ENCODE measurements at regions not wholly inside any gene's neighbourhood (a gene's known extent, or its start where the extent isn't known, plus 50 kb on each side); places are given as distances from the start of the nearest gene placed in this dataset.

DNA sequence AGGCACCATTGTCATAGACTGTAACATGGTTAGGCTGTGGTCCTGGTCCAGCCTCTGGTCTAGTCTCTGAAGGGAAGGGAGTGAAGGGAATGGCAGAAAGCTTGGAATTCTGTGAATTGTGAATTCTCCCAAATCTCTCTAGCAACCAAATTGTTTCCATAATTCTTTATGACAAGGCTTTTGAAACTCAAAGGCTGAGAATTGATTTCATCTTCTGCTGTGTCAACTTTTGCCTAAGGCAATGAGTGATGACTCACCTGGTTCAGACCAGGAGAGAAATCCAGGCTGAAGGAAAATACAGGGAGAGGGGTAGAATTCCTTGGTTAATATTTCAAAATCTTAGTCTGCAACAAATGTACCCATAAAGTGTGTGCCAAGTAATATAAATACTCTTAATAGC is 82.6 kb upstream of the ADPGK start:
- no peak overlapping the region for H3K4me3 ChIP-seq (ENCODE audit: insufficient read depth, low read depth, low read length)
- Mint-ChIP-seq H3K4me1 (ENCODE audit: low read depth, unreplicated experiment) (peaks cover 8% of the 10 kb centered on the region), H3K9me3 (ENCODE audit: unreplicated experiment) (peaks cover 13% of the 10 kb centered on the region), H3K27ac (ENCODE audit: unreplicated experiment) (no peak overlapping the region), H3K36me3 (ENCODE audit: low read depth, unreplicated experiment) (no peaks in the 10 kb centered on the region), H3K27me3 (ENCODE audit: low read depth, unreplicated experiment) (peaks cover 22% of the 10 kb centered on the region), H3K4me3 (ENCODE audit: unreplicated experiment) (no peak overlapping the region)
- H2AFZ ChIP-seq (ENCODE audit: low read depth, low read length), result no peak overlapping the region
- TF ChIP-seq, protein P1, sequence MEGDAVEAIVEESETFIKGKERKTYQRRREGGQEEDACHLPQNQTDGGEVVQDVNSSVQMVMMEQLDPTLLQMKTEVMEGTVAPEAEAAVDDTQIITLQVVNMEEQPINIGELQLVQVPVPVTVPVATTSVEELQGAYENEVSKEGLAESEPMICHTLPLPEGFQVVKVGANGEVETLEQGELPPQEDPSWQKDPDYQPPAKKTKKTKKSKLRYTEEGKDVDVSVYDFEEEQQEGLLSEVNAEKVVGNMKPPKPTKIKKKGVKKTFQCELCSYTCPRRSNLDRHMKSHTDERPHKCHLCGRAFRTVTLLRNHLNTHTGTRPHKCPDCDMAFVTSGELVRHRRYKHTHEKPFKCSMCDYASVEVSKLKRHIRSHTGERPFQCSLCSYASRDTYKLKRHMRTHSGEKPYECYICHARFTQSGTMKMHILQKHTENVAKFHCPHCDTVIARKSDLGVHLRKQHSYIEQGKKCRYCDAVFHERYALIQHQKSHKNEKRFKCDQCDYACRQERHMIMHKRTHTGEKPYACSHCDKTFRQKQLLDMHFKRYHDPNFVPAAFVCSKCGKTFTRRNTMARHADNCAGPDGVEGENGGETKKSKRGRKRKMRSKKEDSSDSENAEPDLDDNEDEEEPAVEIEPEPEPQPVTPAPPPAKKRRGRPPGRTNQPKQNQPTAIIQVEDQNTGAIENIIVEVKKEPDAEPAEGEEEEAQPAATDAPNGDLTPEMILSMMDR (IDR thresholded peaks at IDR 0.05; ENCODE audit: insufficient read depth, low read depth, low read length), result no peak
- no peak for TF ChIP-seq EZH2 (IDR thresholded peaks at IDR 0.05; ENCODE audit: insufficient read depth, low read length)
- no peak for FAIRE-seq
- no peaks in the 10 kb centered on the region for H3K9me3 ChIP-seq (ENCODE audit: insufficient read depth, low read depth, low read length)
- no peak overlapping the region for H3K4me2 ChIP-seq (ENCODE audit: low read length)
- no peaks in the 10 kb centered on the region for H3K36me3 ChIP-seq (ENCODE audit: insufficient read depth, low read length)
- no peaks in the 10 kb centered on the region for H3K4me1 ChIP-seq (ENCODE audit: insufficient read depth, low read length)
- no peaks in the 10 kb centered on the region for H3K79me2 ChIP-seq (ENCODE audit: insufficient read depth, low read length)
- no peak for DNase-seq (ENCODE audit: low read depth)
- no peak overlapping the region for H3K27ac ChIP-seq (ENCODE audit: low read depth, low read length)
- no peaks in the 10 kb centered on the region for H4K20me1 ChIP-seq (ENCODE audit: insufficient read depth, low read length)
- no peak overlapping the region for H3K9ac ChIP-seq (ENCODE audit: low read length)
- H3K27me3 ChIP-seq (ENCODE audit: insufficient read depth, low read length), result peaks cover 2% of the 10 kb centered on the region

DNA sequence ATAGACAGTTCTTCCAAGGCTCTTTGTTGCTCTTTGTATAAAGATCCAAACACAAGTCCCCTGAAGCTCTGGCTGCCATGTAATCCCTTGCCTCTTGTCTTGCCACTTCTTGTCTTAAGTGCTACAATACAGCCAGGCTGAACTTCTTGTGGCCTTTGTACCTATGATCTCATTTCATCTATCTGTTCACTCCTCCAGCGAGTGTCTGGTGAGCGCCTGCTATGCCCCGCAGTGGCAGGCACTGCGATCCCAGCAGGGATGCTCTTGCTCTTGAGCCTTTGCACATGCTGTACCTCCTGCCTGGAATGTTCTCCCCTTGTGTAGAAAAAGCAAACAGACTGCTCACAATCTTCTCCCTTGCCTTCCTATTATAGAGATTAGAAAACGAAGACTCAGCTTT is 81.9 kb upstream of the ADPGK start:
- Histone ChIP-seq H3K4me2 (ENCODE audit: low read length) (no peak overlapping the region), H3K27me3 (ENCODE audit: insufficient read depth, low read length) (peaks cover 2% of the 10 kb centered on the region), H3K4me1 (ENCODE audit: insufficient read depth, low read length) (no peaks in the 10 kb centered on the region), H3K27ac (ENCODE audit: low read depth, low read length) (no peak overlapping the region), H3K4me3 (ENCODE audit: insufficient read depth, low read depth, low read length) (no peak overlapping the region), H2AFZ (ENCODE audit: low read depth, low read length) (no peak overlapping the region), H3K9ac (ENCODE audit: low read length) (no peak overlapping the region), H3K9me3 (ENCODE audit: insufficient read depth, low read depth, low read length) (no peaks in the 10 kb centered on the region), H4K20me1 (ENCODE audit: insufficient read depth, low read length) (no peaks in the 10 kb centered on the region), H3K36me3 (ENCODE audit: insufficient read depth, low read length) (no peaks in the 10 kb centered on the region), H3K79me2 (ENCODE audit: insufficient read depth, low read length) (no peaks in the 10 kb centered on the region)
- peaks cover 18% of the 10 kb centered on the region for H3K27me3 Mint-ChIP-seq (ENCODE audit: low read depth, unreplicated experiment)
- TF ChIP-seq, protein P1 (IDR thresholded peaks at IDR 0.05; ENCODE audit: insufficient read depth, low read depth, low read length), result no peak
- TF ChIP-seq EZH2 (IDR thresholded peaks at IDR 0.05; ENCODE audit: insufficient read depth, low read length), result no peak
- H3K27ac Mint-ChIP-seq (ENCODE audit: unreplicated experiment), result no peak overlapping the region
- H3K4me3 Mint-ChIP-seq (ENCODE audit: unreplicated experiment), result no peak overlapping the region
- H3K9me3 Mint-ChIP-seq (ENCODE audit: unreplicated experiment), result peaks cover 11% of the 10 kb centered on the region
- DNase-seq (ENCODE audit: low read depth) (no peak), FAIRE-seq (no peak)
- no peaks in the 10 kb centered on the region for H3K36me3 Mint-ChIP-seq (ENCODE audit: low read depth, unreplicated experiment)
- H3K4me1 Mint-ChIP-seq (ENCODE audit: low read depth, unreplicated experiment), result peaks cover 8% of the 10 kb centered on the region

DNA sequence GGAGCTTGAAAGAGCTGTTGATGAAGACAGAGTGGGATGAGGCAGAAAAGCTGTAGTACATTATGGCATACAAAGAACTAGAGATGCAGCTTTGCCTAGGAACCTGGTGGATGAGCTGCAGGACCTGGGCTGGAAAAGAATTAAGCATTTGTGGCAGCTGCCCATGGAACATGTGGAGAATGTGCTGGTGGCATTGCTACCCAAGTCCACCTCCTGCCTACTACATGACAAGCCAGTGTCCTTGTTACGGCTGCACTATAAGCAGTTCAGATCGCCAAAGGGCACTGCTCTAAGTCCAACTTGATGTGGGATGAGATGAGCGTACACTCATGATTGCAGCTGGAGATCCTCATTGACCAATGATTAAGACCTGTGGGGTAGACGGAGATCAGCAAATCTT is 81.1 kb upstream of the ADPGK start:
- H3K4me3 ChIP-seq (ENCODE audit: insufficient read depth, low read depth, low read length), result no peak overlapping the region
- no peaks in the 10 kb centered on the region for H3K4me1 ChIP-seq (ENCODE audit: insufficient read depth, low read length)
- Mint-ChIP-seq H3K4me3 (ENCODE audit: unreplicated experiment) (no peak overlapping the region), H3K36me3 (ENCODE audit: low read depth, unreplicated experiment) (no peaks in the 10 kb centered on the region), H3K27ac (ENCODE audit: unreplicated experiment) (no peak overlapping the region), H3K9me3 (ENCODE audit: unreplicated experiment) (peaks cover 8% of the 10 kb centered on the region), H3K27me3 (ENCODE audit: low read depth, unreplicated experiment) (peaks cover 15% of the 10 kb centered on the region), H3K4me1 (ENCODE audit: low read depth, unreplicated experiment) (peaks cover 8% of the 10 kb centered on the region)
- H4K20me1 ChIP-seq (ENCODE audit: insufficient read depth, low read length), result no peaks in the 10 kb centered on the region
- peaks cover 2% of the 10 kb centered on the region for H3K27me3 ChIP-seq (ENCODE audit: insufficient read depth, low read length)
- no peaks in the 10 kb centered on the region for H3K79me2 ChIP-seq (ENCODE audit: insufficient read depth, low read length)
- H3K9ac ChIP-seq (ENCODE audit: low read length), result no peak overlapping the region
- H3K36me3 ChIP-seq (ENCODE audit: insufficient read depth, low read length), result no peaks in the 10 kb centered on the region
- TF ChIP-seq EZH2 (IDR thresholded peaks at IDR 0.05; ENCODE audit: insufficient read depth, low read length), result no peak
- TF ChIP-seq, protein P1 (IDR thresholded peaks at IDR 0.05; ENCODE audit: insufficient read depth, low read depth, low read length), result no peak
- H3K9me3 ChIP-seq (ENCODE audit: insufficient read depth, low read depth, low read length), result no peaks in the 10 kb centered on the region
- H3K27ac ChIP-seq (ENCODE audit: low read depth, low read length), result no peak overlapping the region
- FAIRE-seq (no peak), DNase-seq (ENCODE audit: low read depth) (no peak)
- H3K4me2 ChIP-seq (ENCODE audit: low read length), result no peak overlapping the region
- no peak overlapping the region for H2AFZ ChIP-seq (ENCODE audit: low read depth, low read length)
